ENCODE measurements at regions not wholly inside any gene's neighbourhood (a gene's known extent, or its start where the extent isn't known, plus 50 kb on each side); places are given as distances from the start of the nearest gene placed in this dataset.

- TF ChIP-seq, protein P1, sequence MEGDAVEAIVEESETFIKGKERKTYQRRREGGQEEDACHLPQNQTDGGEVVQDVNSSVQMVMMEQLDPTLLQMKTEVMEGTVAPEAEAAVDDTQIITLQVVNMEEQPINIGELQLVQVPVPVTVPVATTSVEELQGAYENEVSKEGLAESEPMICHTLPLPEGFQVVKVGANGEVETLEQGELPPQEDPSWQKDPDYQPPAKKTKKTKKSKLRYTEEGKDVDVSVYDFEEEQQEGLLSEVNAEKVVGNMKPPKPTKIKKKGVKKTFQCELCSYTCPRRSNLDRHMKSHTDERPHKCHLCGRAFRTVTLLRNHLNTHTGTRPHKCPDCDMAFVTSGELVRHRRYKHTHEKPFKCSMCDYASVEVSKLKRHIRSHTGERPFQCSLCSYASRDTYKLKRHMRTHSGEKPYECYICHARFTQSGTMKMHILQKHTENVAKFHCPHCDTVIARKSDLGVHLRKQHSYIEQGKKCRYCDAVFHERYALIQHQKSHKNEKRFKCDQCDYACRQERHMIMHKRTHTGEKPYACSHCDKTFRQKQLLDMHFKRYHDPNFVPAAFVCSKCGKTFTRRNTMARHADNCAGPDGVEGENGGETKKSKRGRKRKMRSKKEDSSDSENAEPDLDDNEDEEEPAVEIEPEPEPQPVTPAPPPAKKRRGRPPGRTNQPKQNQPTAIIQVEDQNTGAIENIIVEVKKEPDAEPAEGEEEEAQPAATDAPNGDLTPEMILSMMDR (IDR thresholded peaks at IDR 0.05 in 8 of 11, conservative IDR thresholded peaks at IDR 0.05 in 3 of 11), result no peak
- TF ChIP-seq POLR2A (IDR thresholded peaks at IDR 0.05) (no peak), POLR2AphosphoS5 (IDR thresholded peaks at IDR 0.05) (no peak)
Measured at GRCh38 chr4:147400721-147401120, 80.2 kb upstream of the EDNRA start.
